ENCODE measurements at regions not wholly inside any gene's neighbourhood (a gene's known extent, or its start where the extent isn't known, plus 50 kb on each side); places are given as distances from the start of the nearest gene placed in this dataset.
A peak's percentile ranks its signal among the peaks of the same experiment; 100 is the strongest.

- no peak for DNase-seq
Observed at GRCh38 chr12:76256904-76257303, 91.3 kb downstream of the BBS10 start.

DNA sequence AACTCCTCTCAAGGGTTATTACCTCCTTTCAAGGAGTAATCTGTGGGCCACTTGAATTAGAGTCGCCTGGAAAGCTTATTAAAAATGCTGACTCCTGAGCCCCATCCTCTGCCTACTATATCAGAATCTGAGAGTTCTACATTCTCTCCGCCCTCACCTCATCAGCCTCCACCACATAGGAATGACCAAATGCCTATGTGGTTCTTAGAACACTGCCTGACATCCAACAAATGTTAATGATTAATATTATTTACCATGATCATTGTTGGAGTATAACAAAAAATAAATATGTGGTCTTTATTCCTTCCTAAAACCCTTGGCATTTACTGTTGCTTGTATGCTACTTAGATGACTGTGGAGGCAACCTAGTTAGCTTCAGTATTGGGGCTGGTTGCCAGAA lies 91.9 kb downstream of the BBS10 start:
- no peak for DNase-seq

DNA sequence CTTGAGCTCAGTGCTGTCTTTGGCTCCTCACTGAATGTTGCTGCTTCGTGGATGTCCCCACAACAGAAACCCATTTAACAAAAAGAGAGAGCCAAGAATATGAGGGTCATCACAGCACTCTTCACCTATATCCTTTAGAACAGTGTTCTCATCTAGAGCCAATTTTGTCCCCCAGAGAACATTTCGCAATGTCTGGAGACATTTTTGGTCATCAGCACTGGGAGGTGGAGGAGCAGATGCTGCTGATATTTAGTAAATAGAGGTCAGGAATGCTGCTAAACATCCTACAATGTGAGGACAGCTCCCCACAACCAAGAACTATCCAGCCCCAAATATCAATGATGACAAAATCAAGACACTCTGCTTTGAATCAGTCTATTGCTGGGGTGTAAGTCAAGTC lies 92.5 kb downstream of the BBS10 start:
- no peak for DNase-seq

GRCh38 chr12:76255281-76255680 lies 92.9 kb downstream of the BBS10 start:
- DNase-seq, result no peak

DNA sequence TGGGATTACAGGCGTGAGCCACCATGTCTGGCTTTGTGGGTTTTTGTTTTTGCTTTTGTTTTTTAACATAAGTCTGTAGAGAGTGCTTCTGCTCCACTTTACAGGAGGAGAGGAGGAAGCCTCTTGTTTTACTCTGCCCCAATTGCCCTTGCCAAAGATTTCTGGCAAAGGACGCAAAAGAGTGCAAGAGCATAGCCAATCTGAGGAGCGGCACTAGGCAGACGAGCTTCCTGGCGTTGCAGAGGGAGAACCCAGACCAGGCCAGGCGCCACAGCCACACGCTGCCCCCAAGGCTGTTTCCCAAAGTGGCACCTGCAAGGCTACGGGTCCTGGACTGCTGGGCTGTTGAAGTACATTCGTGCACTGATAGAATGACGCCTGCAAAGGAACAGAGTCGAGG lies 96.2 kb downstream of the BBS10 start:
- no peak for DNase-seq

DNA sequence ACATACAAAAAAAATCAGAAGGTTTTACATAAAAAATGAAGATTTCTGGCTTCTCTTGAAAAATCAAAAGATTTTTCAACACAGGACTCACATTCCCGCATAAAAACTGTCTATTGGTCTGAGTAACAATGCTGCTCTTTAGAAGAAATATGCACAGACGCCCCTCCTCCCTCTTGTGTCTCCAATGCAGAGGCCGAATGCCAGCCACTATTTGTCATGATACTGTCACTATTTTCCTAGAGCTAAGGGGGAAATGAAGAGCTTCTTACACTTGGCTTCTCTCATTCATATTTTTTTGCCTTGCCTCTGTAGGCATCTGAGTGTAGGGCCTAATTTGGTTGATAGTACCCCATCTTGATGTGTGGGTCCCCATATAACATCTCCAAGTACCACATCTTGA lies 98.0 kb downstream of the BBS10 start:
- DNase-seq, result no peak

DNA sequence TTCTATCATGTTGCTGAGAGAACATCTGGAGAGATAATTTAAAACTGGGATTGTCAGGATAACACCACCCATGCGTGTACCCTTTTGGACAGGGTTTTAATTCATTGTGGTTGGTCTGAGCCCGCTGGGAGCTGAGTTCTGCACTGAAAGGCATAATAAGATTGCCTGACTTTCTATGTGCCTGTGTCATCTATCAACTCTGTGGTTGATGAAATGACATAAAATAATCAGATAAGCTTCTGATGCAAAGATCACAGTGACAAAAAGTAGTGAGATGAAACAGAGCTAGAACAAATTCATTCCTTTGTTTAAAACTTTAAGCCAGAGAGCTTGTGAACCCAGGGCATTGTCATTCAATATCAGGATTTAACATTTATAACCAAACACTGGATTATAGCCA lies 98.7 kb downstream of the BBS10 start:
- DNase-seq, result no peak

GRCh38 chr12:76247992-76248391 lies 100.2 kb downstream of the BBS10 start:
- no peak for DNase-seq

GRCh38 chr12:76247026-76247646 lies 101.1 kb downstream of the BBS10 start:
- no peak for DNase-seq

DNA sequence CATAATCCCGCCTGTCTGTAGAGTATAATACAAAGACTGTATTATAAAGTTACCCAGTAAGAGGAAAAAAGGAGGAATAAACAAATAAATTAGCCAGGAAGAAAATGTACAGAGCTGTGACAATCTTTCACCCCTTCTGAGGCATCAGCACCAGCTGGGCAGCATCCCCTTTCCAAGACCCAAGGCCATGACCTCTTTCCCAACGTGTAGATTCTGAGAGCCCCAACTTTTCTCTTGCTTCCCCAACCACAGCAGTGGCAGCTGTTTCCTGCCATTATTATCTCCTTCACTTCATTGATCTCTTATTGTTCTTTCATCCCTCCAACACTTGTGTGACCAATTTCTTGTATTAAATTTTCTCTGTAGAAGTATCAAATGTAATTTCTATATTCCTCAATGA lies 101.6 kb downstream of the BBS10 start:
- DNase-seq, result no peak

- DNase-seq, result no peak
Observed at GRCh38 chr12:76244300-76244699, 103.9 kb downstream of the BBS10 start.

GRCh38 chr12:76242813-76243550 lies 105.2 kb downstream of the BBS10 start:
- DNase-seq, result no peak

DNA sequence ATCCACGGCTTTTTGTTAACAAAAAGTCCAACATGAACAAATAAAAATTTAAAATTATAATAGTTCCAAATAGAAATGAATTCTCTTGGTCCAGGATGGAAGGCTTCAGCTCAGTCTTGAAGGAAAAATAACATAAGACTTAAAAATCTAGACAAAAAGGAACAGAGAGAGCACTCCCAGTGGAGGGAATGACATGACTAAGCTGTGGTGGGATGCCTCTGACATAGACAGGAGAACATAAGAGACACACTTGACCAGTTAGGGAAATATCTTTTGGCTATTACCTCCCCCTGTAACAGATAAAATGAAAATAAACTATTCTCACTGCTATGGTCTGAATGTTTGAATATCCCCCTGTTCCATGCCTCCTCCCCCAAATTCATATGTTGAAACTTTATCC lies 106.8 kb downstream of the BBS10 start:
- no peak for DNase-seq

GRCh38 chr12:76240281-76240680 lies 107.9 kb downstream of the BBS10 start:
- no peak for DNase-seq

DNA sequence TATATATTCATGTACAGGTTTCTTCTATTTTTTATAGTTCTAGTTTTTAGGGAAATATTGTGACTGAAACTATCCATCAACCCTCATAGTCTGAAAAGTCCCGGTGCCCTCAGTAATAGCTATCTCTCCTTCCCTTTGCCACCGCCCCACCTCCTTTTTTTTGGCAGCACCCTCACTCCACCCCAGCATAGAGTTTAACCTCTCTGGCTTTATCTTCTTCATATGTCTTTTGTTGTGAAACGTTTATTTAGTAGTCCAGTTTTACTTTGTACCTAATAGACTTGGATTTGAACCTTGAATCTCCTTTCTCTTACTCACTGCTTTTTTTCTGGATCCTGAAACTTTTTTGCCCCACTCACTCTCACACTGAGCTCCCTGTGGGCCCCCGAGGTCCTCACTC lies 109.5 kb downstream of the BBS10 start:
- no peak for DNase-seq

DNA sequence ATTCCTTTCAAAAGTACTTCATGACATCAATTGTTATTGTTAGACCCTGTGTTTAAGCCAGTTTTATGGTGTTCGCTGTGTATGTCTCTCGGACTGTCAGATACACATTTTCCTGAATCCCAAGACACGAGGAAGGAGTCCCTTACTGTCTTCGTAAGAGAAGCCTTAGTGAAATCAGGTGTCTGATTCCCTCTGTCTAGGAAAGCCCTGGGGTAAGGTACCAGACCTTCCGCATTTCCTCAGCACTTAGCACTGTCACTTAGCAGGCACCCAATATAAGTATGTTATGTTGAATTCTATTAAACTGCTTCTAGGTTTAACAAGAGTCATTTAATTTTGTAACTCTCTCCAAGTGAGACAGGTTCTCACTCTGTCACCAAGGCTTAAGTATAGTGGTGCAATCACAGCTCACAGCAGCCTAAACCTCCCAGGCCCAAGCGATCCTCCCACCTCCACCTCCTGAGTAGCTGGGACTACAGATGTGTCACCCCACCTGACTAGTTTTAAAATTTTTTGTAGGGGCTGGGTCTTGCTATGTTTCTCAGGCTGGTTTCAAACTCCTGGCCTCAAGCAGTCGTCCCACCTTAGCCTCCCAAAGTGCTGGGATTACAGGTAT lies 111.0 kb downstream of the BBS10 start:
- DNase-seq, result no peak

DNA sequence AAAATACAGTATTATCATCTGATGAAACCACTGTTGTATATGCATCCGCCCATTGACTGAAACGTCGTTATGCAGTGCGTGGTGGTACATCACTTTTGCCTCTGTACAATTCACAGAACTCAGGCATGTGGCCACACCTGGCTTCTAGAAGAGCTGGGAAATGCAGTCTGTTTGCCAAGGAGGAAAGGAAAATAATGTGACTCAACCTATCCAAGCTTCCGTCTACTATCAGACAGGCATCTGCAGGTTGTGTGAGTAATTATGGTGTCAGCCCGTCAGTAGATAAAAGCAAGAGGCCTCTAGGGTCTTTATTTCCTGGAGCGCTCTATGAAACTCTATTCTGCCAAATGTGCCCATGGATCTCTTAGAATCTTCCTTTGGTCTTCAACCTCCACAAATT lies 111.6 kb downstream of the BBS10 start:
- peak; percentile 82 for DNase-seq

DNA sequence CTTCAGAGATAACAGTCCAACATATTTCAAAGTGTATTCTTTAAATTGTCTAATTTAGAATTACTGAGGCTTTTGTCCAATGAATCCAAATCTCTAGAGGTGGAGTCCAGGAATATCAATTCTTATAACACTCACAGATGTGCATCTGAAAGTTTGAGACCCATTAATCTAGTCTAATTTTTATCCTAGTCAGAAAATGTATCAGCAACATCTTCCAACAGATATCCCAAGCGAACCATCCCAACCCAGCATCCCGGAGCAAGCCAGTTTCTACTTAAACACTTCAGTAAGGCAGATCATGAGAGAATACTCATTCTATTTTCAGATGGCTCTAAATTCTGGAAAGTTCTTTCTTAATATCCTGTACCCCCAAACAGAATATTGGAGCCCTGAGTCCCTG lies 113.5 kb downstream of the BBS10 start:
- DNase-seq, result no peak

GRCh38 chr12:76232013-76232412 lies 116.2 kb downstream of the BBS10 start:
- DNase-seq, result no peak

DNA sequence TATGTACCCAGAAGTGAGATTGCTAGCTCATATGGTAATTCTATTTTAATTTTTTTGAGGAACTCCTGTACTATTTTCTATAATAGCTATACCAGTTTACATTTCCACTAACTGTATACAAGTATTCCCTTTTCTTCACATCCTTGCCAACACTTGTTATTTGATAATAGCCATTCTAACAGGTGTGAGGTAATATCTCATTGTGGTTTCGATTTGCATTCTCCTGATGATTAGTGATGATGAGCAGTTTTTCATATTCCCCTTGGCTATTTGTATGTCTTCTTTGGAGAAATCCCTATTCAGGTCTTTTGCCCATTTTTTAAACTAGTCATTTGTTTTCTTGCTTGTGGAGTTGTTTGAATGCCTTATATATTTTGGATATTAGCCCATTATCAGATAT lies 121.3 kb downstream of the BBS10 start:
- no peak for DNase-seq

GRCh38 chr12:76226397-76226796 lies 121.8 kb downstream of the BBS10 start:
- DNase-seq, result peak; percentile 26

- DNase-seq, result no peak
Observed at GRCh38 chr12:76223869-76224268, 124.3 kb downstream of the BBS10 start.

GRCh38 chr12:76220980-76221379 lies 127.2 kb downstream of the BBS10 start:
- no peak for DNase-seq

- no peak for DNase-seq
Observed at GRCh38 chr12:76219806-76220205, 128.4 kb downstream of the BBS10 start.
